Kidney (tissue), 13 donors: ENCODE measurements at regions not wholly inside any gene's neighbourhood (a gene's known extent, or its start where the extent isn't known, plus 50 kb on each side); places are given as distances from the start of the nearest gene placed in this dataset.
"Not testable (repeated sequence)": the region's sequence is repeated elsewhere in the genome, so short reads cannot be mapped to it uniquely, and the experiment has no call there.

Source experiments
- DNase-seq, 5 donors: peaks; one replicate each; pipeline ENCODE4 v3.0.0-alpha.2; 2013 to 2020
- FAIRE-seq: peaks from 2 replicates; lab custom pipeline; 2012; peaks lifted over from hg19 to GRCh38; lab: Jason Lieb, UNC
- H3K27ac ChIP-seq, 2 donors: one replicate each; pipeline ENCODE4 v1.7.0; 2013; ENCODE audit warnings: low read depth in 2 of 2, low read length in 2 of 2, inconsistent platforms in 1 of 2
- H3K27me3 ChIP-seq: one replicate; pipeline ENCODE4 v1.7.1; 2013; ENCODE audit warnings: low read length, inconsistent platforms; ENCODE audit not compliant: control insufficient read depth, insufficient read depth
- H3K36me3 ChIP-seq, 3 donors: one replicate each; pipeline versions ENCODE4 v1.7.0 to v1.7.1; 2013; ENCODE audit warnings: low read length in 3 of 3, control low read depth in 1 of 3, inconsistent platforms in 1 of 3; ENCODE audit not compliant: insufficient read depth in 3 of 3, control insufficient read depth in 2 of 3
- H3K4me1 ChIP-seq, 3 donors: one replicate each; pipeline versions ENCODE4 v1.7.0 to v1.7.1; 2013; ENCODE audit warnings: low read length in 3 of 3, inconsistent platforms in 1 of 3, low read depth in 1 of 3; ENCODE audit not compliant: control insufficient read depth in 2 of 3, insufficient read depth in 2 of 3
- H3K4me3 ChIP-seq, 3 donors: one replicate each; pipeline versions ENCODE4 v1.7.0 to v1.8.1; 2013; ENCODE audit warnings: low read length in 3 of 3, control low read depth in 1 of 3, inconsistent platforms in 1 of 3
- H3K9ac ChIP-seq, 3 donors: one replicate each; pipeline versions ENCODE4 v1.7.0 to v1.7.1; 2013; ENCODE audit warnings: low read length in 3 of 3, control low read depth in 1 of 3, inconsistent platforms in 1 of 3
- H3K9me3 ChIP-seq, 3 donors: one replicate each; pipeline versions ENCODE4 v1.7.0 to v1.7.1; 2013; ENCODE audit warnings: low read length in 3 of 3, control low read depth in 1 of 3, inconsistent platforms in 1 of 3; ENCODE audit not compliant: control insufficient read depth in 2 of 3, insufficient read depth in 1 of 3
- intact Hi-C: fragments of 100-400 bp; cut with DNase I; formaldehyde crosslinking; loops from one replicate; pipeline ENCODE4 v1.11.1; 2022
- TF ChIP-seq, protein P1 (sequence below): IDR thresholded peaks from 3 replicates; pipeline ENCODE4 v1.5.1; 2012; ENCODE audit warnings: mild to moderate bottlenecking, moderate library complexity, borderline replicate concordance; ENCODE audit not compliant: insufficient read depth; ENCODE audit errors: extremely low read depth
- donor health status: control.
- donor health status: control.
- donor health status: control.
- donor health status: control.
- donor health status: control.
- donor health status: DM: yes; HTN: yes; CAD: no.
- donor health status: Normal renal cell carcinoma (clear cell type).

DNA sequence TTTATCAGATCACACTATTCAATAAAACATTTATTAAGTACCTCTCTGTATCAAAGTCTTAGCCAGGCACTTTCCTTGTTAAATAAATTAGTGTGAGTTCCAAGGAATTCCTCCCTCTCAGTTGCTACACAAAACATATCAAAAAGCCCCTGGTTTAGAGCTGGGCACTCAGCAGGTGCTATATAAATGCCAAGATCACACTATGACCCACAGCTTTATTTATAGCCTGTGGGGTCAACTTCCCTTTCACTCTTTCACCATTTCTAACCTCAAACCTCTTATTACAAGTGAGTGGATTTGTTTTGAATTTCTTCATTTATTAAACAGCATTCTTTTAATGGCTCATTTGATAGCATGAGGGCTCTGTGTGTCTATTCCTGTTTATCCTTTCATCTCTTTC is 112.6 kb upstream of the MPHOSPH6 start:
- Histone ChIP-seq H3K4me1 (no peaks in the 10 kb centered on the region), H3K9me3 (peaks cover 0 to 5% (median 0%) of the 10 kb centered on the region in 3 donors), H3K9ac (no peak overlapping the region), H3K4me3 (no peak overlapping the region), H3K27me3 (no peaks in the 10 kb centered on the region), H3K36me3 (no peaks in the 10 kb centered on the region), H3K27ac (no peak overlapping the region)
- FAIRE-seq: no peak
- intact Hi-C loops: no loop called here
- TF ChIP-seq, protein P1, sequence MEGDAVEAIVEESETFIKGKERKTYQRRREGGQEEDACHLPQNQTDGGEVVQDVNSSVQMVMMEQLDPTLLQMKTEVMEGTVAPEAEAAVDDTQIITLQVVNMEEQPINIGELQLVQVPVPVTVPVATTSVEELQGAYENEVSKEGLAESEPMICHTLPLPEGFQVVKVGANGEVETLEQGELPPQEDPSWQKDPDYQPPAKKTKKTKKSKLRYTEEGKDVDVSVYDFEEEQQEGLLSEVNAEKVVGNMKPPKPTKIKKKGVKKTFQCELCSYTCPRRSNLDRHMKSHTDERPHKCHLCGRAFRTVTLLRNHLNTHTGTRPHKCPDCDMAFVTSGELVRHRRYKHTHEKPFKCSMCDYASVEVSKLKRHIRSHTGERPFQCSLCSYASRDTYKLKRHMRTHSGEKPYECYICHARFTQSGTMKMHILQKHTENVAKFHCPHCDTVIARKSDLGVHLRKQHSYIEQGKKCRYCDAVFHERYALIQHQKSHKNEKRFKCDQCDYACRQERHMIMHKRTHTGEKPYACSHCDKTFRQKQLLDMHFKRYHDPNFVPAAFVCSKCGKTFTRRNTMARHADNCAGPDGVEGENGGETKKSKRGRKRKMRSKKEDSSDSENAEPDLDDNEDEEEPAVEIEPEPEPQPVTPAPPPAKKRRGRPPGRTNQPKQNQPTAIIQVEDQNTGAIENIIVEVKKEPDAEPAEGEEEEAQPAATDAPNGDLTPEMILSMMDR: no peak
- DNase-seq: no peak

DNA sequence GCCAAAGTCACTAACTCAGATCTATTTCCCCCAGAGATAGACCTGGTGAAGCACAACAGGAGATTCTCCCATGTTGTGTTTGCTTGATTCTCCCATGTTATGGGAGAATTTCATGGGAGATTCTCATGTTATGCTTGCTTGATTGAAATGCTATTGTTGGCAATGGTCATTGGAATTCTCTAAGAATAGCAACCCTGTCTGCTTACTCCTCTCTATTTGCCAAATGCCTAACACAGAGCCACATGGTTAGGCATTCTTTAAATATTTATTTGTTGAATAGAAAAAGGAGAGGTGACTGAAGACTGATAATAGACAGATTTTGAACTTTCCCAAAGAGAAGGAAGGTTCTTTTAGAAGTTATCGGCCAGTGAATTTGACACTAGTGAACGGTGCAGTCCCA is 111.5 kb upstream of the MPHOSPH6 start:
- Histone ChIP-seq H3K9me3 (peaks cover 0 to 5% (median 0%) of the 10 kb centered on the region in 3 donors), H3K27ac (no peak overlapping the region), H3K36me3 (no peaks in the 10 kb centered on the region), H3K4me1 (no peaks in the 10 kb centered on the region), H3K27me3 (no peaks in the 10 kb centered on the region), H3K9ac (no peak overlapping the region), H3K4me3 (no peak overlapping the region)
- intact Hi-C loops: no loop called here
- FAIRE-seq (no peak), DNase-seq (no peak)
- TF ChIP-seq, protein P1: no peak

DNA sequence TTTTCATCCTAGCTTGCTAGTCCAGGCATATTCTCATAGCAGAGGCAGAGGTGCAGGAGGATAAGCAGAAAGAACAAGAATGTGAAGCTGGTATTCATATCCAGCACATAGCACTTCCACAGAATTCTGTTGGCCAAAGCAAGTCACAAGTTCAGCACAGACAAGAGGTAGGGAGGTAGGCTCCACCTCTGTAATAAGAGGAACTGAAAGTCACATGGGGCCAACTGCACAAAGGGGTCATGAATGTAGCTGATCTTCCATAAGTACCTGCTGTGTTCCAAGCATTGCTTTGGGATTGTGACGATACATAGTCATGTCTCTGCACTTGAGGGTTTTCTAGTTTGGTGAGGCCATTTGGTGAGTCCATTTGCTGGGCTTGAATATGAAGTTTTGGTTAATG is 110.8 kb upstream of the MPHOSPH6 start:
- Histone ChIP-seq H3K4me3 (no peak overlapping the region), H3K36me3 (no peaks in the 10 kb centered on the region), H3K9me3 (peaks cover 0 to 5% (median 0%) of the 10 kb centered on the region in 3 donors), H3K27ac (no peak overlapping the region), H3K9ac (no peak overlapping the region), H3K4me1 (no peaks in the 10 kb centered on the region), H3K27me3 (no peaks in the 10 kb centered on the region)
- intact Hi-C loops: no loop called here
- FAIRE-seq (no peak), DNase-seq (no peak)
- TF ChIP-seq, protein P1: no peak

DNA sequence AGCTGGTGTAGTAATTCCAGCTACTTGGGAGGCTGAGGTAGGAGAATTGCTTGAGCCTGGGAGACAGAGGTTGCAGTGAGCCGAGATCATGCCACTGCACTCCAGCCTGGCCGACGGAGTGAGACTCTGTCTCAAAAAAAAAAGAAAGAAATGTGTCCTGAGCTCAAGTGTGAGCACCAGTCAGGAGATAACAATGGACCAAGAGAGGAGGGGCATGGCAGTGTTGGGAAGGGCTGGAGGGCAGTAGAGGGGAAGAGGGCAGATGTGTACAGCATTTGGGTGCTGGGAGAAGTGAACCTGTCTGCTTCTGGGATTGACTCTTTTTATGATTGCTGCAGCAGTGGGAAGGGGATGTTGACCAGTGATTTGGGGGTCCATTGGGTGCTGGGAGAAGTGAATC is 105.3 kb upstream of the MPHOSPH6 start:
- H3K27ac ChIP-seq, H3K27me3 ChIP-seq, FAIRE-seq, H3K9ac ChIP-seq, DNase-seq, H3K4me3 ChIP-seq, H3K36me3 ChIP-seq, H3K9me3 ChIP-seq, intact Hi-C loops, H3K4me1 ChIP-seq: not testable (repeated sequence)
